ENCODE measurements at regions not wholly inside any gene's neighbourhood (a gene's known extent, or its start where the extent isn't known, plus 50 kb on each side); places are given as distances from the start of the nearest gene placed in this dataset.

DNA sequence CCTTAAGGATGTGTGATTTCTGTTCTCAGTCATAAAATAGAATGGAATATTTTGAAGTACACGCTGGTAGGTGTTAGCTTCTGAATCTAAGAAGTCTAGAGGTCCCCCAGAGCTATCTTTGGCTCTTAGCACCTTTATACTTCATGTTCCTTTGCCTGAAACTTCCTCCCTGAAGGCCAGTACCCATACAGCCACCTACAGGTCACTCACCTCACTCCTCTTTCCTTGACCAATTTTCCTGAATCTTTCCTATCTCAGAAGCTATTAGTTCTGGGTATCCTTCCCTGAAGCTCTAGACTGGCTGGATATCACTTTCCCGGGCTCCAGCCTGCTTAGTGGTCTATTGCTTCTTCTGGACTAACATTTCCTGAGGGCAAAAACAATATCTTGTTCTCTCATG, 93.4 kb upstream of the EDNRB start:
- TF ChIP-seq, protein P1, sequence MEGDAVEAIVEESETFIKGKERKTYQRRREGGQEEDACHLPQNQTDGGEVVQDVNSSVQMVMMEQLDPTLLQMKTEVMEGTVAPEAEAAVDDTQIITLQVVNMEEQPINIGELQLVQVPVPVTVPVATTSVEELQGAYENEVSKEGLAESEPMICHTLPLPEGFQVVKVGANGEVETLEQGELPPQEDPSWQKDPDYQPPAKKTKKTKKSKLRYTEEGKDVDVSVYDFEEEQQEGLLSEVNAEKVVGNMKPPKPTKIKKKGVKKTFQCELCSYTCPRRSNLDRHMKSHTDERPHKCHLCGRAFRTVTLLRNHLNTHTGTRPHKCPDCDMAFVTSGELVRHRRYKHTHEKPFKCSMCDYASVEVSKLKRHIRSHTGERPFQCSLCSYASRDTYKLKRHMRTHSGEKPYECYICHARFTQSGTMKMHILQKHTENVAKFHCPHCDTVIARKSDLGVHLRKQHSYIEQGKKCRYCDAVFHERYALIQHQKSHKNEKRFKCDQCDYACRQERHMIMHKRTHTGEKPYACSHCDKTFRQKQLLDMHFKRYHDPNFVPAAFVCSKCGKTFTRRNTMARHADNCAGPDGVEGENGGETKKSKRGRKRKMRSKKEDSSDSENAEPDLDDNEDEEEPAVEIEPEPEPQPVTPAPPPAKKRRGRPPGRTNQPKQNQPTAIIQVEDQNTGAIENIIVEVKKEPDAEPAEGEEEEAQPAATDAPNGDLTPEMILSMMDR (conservative IDR thresholded peaks at IDR 0.05; ENCODE audit: low read depth in 2 of 2), result peak in 1 of 2 experiments; percentile 44; a peak in 2 of 4 replicates
- TF ChIP-seq EZH2 (IDR thresholded peaks at IDR 0.05; ENCODE audit: low read depth, unreplicated experiment), result no peak
- no peak for TF ChIP-seq EZH2phosphoT487 (IDR thresholded peaks at IDR 0.05; ENCODE audit: unreplicated experiment)
- TF ChIP-seq, protein P2, sequence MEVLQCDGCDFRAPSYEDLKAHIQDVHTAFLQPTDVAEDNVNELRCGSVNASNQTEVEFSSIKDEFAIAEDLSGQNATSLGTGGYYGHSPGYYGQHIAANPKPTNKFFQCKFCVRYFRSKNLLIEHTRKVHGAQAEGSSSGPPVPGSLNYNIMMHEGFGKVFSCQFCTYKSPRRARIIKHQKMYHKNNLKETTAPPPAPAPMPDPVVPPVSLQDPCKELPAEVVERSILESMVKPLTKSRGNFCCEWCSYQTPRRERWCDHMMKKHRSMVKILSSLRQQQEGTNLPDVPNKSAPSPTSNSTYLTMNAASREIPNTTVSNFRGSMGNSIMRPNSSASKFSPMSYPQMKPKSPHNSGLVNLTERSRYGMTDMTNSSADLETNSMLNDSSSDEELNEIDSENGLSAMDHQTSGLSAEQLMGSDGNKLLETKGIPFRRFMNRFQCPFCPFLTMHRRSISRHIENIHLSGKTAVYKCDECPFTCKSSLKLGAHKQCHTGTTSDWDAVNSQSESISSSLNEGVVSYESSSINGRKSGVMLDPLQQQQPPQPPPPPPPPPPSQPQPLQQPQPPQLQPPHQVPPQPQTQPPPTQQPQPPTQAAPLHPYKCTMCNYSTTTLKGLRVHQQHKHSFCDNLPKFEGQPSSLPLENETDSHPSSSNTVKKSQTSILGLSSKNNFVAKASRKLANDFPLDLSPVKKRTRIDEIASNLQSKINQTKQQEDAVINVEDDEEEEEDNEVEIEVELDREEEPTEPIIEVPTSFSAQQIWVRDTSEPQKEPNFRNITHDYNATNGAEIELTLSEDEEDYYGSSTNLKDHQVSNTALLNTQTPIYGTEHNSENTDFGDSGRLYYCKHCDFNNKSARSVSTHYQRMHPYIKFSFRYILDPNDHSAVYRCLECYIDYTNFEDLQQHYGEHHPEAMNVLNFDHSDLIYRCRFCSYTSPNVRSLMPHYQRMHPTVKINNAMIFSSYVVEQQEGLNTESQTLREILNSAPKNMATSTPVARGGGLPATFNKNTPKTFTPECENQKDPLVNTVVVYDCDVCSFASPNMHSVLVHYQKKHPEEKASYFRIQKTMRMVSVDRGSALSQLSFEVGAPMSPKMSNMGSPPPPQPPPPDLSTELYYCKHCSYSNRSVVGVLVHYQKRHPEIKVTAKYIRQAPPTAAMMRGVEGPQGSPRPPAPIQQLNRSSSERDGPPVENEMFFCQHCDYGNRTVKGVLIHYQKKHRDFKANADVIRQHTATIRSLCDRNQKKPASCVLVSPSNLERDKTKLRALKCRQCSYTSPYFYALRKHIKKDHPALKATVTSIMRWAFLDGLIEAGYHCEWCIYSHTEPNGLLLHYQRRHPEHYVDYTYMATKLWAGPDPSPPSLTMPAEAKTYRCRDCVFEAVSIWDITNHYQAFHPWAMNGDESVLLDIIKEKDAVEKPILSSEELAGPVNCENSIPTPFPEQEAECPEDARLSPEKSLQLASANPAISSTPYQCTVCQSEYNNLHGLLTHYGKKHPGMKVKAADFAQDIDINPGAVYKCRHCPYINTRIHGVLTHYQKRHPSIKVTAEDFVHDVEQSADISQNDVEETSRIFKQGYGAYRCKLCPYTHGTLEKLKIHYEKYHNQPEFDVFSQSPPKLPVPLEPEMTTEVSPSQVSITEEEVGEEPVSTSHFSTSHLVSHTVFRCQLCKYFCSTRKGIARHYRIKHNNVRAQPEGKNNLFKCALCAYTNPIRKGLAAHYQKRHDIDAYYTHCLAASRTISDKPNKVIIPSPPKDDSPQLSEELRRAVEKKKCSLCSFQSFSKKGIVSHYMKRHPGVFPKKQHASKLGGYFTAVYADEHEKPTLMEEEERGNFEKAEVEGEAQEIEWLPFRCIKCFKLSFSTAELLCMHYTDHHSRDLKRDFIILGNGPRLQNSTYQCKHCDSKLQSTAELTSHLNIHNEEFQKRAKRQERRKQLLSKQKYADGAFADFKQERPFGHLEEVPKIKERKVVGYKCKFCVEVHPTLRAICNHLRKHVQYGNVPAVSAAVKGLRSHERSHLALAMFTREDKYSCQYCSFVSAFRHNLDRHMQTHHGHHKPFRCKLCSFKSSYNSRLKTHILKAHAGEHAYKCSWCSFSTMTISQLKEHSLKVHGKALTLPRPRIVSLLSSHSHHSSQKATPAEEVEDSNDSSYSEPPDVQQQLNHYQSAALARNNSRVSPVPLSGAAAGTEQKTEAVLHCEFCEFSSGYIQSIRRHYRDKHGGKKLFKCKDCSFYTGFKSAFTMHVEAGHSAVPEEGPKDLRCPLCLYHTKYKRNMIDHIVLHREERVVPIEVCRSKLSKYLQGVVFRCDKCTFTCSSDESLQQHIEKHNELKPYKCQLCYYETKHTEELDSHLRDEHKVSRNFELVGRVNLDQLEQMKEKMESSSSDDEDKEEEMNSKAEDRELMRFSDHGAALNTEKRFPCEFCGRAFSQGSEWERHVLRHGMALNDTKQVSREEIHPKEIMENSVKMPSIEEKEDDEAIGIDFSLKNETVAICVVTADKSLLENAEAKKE (CRISPR knock-in tag; IDR thresholded peaks at IDR 0.05), result no peak
- TF ChIP-seq POLR2AphosphoS5 (IDR thresholded peaks at IDR 0.05; ENCODE audit: low read depth), result no peak
- TF ChIP-seq JUNB (IDR thresholded peaks at IDR 0.05; ENCODE audit: unreplicated experiment), result no peak
- TF ChIP-seq, protein P3, sequence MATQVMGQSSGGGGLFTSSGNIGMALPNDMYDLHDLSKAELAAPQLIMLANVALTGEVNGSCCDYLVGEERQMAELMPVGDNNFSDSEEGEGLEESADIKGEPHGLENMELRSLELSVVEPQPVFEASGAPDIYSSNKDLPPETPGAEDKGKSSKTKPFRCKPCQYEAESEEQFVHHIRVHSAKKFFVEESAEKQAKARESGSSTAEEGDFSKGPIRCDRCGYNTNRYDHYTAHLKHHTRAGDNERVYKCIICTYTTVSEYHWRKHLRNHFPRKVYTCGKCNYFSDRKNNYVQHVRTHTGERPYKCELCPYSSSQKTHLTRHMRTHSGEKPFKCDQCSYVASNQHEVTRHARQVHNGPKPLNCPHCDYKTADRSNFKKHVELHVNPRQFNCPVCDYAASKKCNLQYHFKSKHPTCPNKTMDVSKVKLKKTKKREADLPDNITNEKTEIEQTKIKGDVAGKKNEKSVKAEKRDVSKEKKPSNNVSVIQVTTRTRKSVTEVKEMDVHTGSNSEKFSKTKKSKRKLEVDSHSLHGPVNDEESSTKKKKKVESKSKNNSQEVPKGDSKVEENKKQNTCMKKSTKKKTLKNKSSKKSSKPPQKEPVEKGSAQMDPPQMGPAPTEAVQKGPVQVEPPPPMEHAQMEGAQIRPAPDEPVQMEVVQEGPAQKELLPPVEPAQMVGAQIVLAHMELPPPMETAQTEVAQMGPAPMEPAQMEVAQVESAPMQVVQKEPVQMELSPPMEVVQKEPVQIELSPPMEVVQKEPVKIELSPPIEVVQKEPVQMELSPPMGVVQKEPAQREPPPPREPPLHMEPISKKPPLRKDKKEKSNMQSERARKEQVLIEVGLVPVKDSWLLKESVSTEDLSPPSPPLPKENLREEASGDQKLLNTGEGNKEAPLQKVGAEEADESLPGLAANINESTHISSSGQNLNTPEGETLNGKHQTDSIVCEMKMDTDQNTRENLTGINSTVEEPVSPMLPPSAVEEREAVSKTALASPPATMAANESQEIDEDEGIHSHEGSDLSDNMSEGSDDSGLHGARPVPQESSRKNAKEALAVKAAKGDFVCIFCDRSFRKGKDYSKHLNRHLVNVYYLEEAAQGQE (IDR thresholded peaks at IDR 0.05; ENCODE audit: unreplicated experiment), result no peak

Data from GM23338 (cell line).